ENCODE measurements at regions not wholly inside any gene's neighbourhood (a gene's known extent, or its start where the extent isn't known, plus 50 kb on each side); places are given as distances from the start of the nearest gene placed in this dataset.

DNA sequence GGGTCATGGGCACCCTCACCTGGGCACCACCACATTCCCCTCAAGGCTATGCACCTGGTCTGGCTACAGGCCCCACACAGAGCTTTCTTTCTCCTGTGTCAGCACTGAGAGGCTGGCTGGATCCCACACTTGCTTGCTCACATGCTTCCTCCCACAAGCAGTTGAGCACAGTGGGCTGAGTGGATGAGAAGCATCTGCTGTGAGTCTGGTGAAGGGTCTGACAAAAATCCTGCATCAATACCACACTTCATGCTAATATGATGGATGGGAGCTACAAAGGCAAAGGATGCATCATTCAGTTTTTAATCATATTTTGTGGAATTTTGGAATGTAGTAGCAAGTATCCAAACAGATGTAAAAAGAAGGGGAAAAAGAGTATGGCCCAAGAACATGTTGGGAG is 830.8 kb upstream of the PTPRD start:
- Histone ChIP-seq H3K27me3 (ENCODE audit: control insufficient read depth, insufficient read depth, low read length) (no peaks in the 10 kb centered on the region), H3K4me1 (ENCODE audit: control insufficient read depth, insufficient read depth, low read length) (no peaks in the 10 kb centered on the region), H2AK9ac (replicated peaks; ENCODE audit: low read depth, low read length, poor library complexity) (no peak overlapping the region), H3K79me1 (ENCODE audit: low read depth in 1 of 2, low read length in 2 of 2) (no peaks in the 10 kb centered on the region), H4K5ac (ENCODE audit: low read depth, low read length) (no peak overlapping the region), H3K18ac (ENCODE audit: low read depth, low read length) (no peak overlapping the region), H3K4ac (ENCODE audit: low read depth, low read length) (no peak overlapping the region), H2AFZ (replicated peaks; ENCODE audit: low read length, poor library complexity) (no peak overlapping the region), H2BK5ac (ENCODE audit: low read depth, low read length, poor library complexity, severe bottlenecking) (no peak overlapping the region), H3K9ac (ENCODE audit: low read depth, low read length) (no peak overlapping the region), H2BK120ac (ENCODE audit: low read depth, low read length) (no peak overlapping the region), H3K9me1 (ENCODE audit: insufficient read depth, low read length) (no peaks in the 10 kb centered on the region), H2BK20ac (ENCODE audit: low read depth, low read length) (no peak overlapping the region), H3K9me3 (ENCODE audit: control insufficient read depth, insufficient read depth, low read length) (peaks cover 20% of the 10 kb centered on the region), H3K36me3 (ENCODE audit: control insufficient read depth, insufficient read depth, low read length) (no peaks in the 10 kb centered on the region), H4K8ac (ENCODE audit: low read depth in 2 of 2, low read length in 2 of 2) (no peak overlapping the region), H3K4me3 (ENCODE audit: insufficient read depth, low read depth, low read length) (no peak overlapping the region), H3K23ac (ENCODE audit: low read depth, low read length) (no peak overlapping the region), H3K14ac (replicated peaks; ENCODE audit: low read depth, low read length) (no peak overlapping the region), H3K27ac (ENCODE audit: insufficient read depth, low read length) (no peak overlapping the region), H4K20me1 (ENCODE audit: insufficient read depth, low read length) (no peaks in the 10 kb centered on the region), H3K4me2 (ENCODE audit: low read depth, low read length) (no peak overlapping the region), H2BK15ac (ENCODE audit: low read depth, low read length) (no peak overlapping the region), H2AK5ac (ENCODE audit: low read depth, low read length) (no peak overlapping the region), H3K56ac (ENCODE audit: extremely low read depth, insufficient read depth, low read length) (no peak overlapping the region), H4K91ac (ENCODE audit: insufficient read depth, low read depth, low read length) (no peak overlapping the region)
- dilution Hi-C loops (cut with HindIII; ENCODE audit: low sequenced_read_pairs, unreplicated experiment): no loop called here
- intact Hi-C loops (cut with micrococcal nuclease): no loop called here
- ChIA-PET CTCF (no interaction called here), POLR2A (ENCODE audit: unreplicated experiment) (no interaction called here)
- TF ChIP-seq BHLHE40 (IDR thresholded peaks at IDR 0.05; ENCODE audit: low read depth, low read length) (no peak), RCOR1 (IDR thresholded peaks at IDR 0.05; ENCODE audit: insufficient replicate concordance, low read length) (no peak), SMC3 (IDR thresholded peaks at IDR 0.05; ENCODE audit: low read depth, low read length) (no peak), CEBPB (IDR thresholded peaks at IDR 0.05; ENCODE audit: low read depth, low read length) (no peak), MAFK (IDR thresholded peaks at IDR 0.05; ENCODE audit: low read depth, low read length) (no peak), POLR2A (IDR thresholded peaks at IDR 0.05; ENCODE audit: low read depth, low read length) (no peak), FOS (IDR thresholded peaks at IDR 0.05; ENCODE audit: low read depth, low read length) (no peak), MXI1 (IDR thresholded peaks at IDR 0.05; ENCODE audit: borderline replicate concordance, low read depth, low read length) (no peak), MAZ (IDR thresholded peaks at IDR 0.05; ENCODE audit: borderline replicate concordance, low read depth, low read length) (no peak), RAD21 (IDR thresholded peaks at IDR 0.05; ENCODE audit: low read length) (no peak), RFX5 (IDR thresholded peaks at IDR 0.05; ENCODE audit: low read depth, low read length) (no peak)
- TF ChIP-seq, protein P1, sequence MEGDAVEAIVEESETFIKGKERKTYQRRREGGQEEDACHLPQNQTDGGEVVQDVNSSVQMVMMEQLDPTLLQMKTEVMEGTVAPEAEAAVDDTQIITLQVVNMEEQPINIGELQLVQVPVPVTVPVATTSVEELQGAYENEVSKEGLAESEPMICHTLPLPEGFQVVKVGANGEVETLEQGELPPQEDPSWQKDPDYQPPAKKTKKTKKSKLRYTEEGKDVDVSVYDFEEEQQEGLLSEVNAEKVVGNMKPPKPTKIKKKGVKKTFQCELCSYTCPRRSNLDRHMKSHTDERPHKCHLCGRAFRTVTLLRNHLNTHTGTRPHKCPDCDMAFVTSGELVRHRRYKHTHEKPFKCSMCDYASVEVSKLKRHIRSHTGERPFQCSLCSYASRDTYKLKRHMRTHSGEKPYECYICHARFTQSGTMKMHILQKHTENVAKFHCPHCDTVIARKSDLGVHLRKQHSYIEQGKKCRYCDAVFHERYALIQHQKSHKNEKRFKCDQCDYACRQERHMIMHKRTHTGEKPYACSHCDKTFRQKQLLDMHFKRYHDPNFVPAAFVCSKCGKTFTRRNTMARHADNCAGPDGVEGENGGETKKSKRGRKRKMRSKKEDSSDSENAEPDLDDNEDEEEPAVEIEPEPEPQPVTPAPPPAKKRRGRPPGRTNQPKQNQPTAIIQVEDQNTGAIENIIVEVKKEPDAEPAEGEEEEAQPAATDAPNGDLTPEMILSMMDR (conservative IDR thresholded peaks at IDR 0.05; ENCODE audit: low read depth, low read length): no peak
- TF ChIP-seq, protein P2, sequence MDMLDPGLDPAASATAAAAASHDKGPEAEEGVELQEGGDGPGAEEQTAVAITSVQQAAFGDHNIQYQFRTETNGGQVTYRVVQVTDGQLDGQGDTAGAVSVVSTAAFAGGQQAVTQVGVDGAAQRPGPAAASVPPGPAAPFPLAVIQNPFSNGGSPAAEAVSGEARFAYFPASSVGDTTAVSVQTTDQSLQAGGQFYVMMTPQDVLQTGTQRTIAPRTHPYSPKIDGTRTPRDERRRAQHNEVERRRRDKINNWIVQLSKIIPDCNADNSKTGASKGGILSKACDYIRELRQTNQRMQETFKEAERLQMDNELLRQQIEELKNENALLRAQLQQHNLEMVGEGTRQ (IDR thresholded peaks at IDR 0.05; ENCODE audit: low read depth, low read length): no peak
- ATAC-seq (ENCODE audit: low read depth) (no peak), DNase-seq (no peak)
- in situ Hi-C loops (cut with MboI; ENCODE audit: low sequenced_read_pairs): no loop called here
- no TSS peak for BruUV-seq (replicated peaks)

Data from IMR-90 (cell line).